ENCODE measurements at regions not wholly inside any gene's neighbourhood (a gene's known extent, or its start where the extent isn't known, plus 50 kb on each side); places are given as distances from the start of the nearest gene placed in this dataset.
"Not testable (repeated sequence)": the region's sequence is repeated elsewhere in the genome, so short reads cannot be mapped to it uniquely, and the experiment has no call there.

GRCh38 chr5:167391286-167391685 lies 900.2 kb upstream of the WWC1 start:
- H3K4me3 Mint-ChIP-seq; H3K27ac Mint-ChIP-seq; intact Hi-C loops (cut with micrococcal nuclease); H3K4me1 Mint-ChIP-seq (ENCODE audit: low read depth); H3K27me3 Mint-ChIP-seq; H3K36me3 Mint-ChIP-seq (ENCODE audit: low read depth): not testable (repeated sequence)
- H3K9me3 Mint-ChIP-seq = peaks cover 14% of the 10 kb centered on the region

- intact Hi-C loops (cut with micrococcal nuclease) = no loop called here
- Mint-ChIP-seq H3K4me3 (no peak overlapping the region), H3K4me1 (ENCODE audit: low read depth) (no peaks in the 10 kb centered on the region), H3K27ac (no peak overlapping the region), H3K27me3 (no peaks in the 10 kb centered on the region), H3K9me3 (peaks cover 22% of the 10 kb centered on the region), H3K36me3 (ENCODE audit: low read depth) (no peaks in the 10 kb centered on the region)
Measured at GRCh38 chr5:167392240-167392639, 899.2 kb upstream of the WWC1 start.

GRCh38 chr5:167393358-167393757 lies 898.1 kb upstream of the WWC1 start:
- H3K36me3 Mint-ChIP-seq (ENCODE audit: low read depth) = no peaks in the 10 kb centered on the region
- no peaks in the 10 kb centered on the region for H3K4me1 Mint-ChIP-seq (ENCODE audit: low read depth)
- no peak overlapping the region for H3K4me3 Mint-ChIP-seq
- H3K27ac Mint-ChIP-seq = no peak overlapping the region
- H3K9me3 Mint-ChIP-seq = peaks cover 22% of the 10 kb centered on the region
- intact Hi-C loops (cut with micrococcal nuclease) = no loop called here
- H3K27me3 Mint-ChIP-seq = no peaks in the 10 kb centered on the region

GRCh38 chr5:167402671-167403070 lies 888.8 kb upstream of the WWC1 start:
- no peaks in the 10 kb centered on the region for H3K36me3 Mint-ChIP-seq (ENCODE audit: low read depth)
- H3K9me3 Mint-ChIP-seq = peaks cover 21% of the 10 kb centered on the region
- intact Hi-C loops (cut with micrococcal nuclease) = no loop called here
- no peaks in the 10 kb centered on the region for H3K27me3 Mint-ChIP-seq
- no peak overlapping the region for H3K27ac Mint-ChIP-seq
- no peaks in the 10 kb centered on the region for H3K4me1 Mint-ChIP-seq (ENCODE audit: low read depth)
- no peak overlapping the region for H3K4me3 Mint-ChIP-seq

GRCh38 chr5:167406513-167406912 lies 884.9 kb upstream of the WWC1 start:
- Mint-ChIP-seq H3K4me3 (no peak overlapping the region), H3K4me1 (ENCODE audit: low read depth) (no peaks in the 10 kb centered on the region), H3K9me3 (no peaks in the 10 kb centered on the region), H3K27me3 (no peaks in the 10 kb centered on the region), H3K27ac (no peak overlapping the region), H3K36me3 (ENCODE audit: low read depth) (no peaks in the 10 kb centered on the region)
- intact Hi-C loops (cut with micrococcal nuclease) = no loop called here

GRCh38 chr5:167412556-167412955 lies 878.9 kb upstream of the WWC1 start:
- no peaks in the 10 kb centered on the region for H3K36me3 Mint-ChIP-seq (ENCODE audit: low read depth)
- no peak overlapping the region for H3K27ac Mint-ChIP-seq
- no peaks in the 10 kb centered on the region for H3K27me3 Mint-ChIP-seq
- H3K4me3 Mint-ChIP-seq = no peak overlapping the region
- H3K4me1 Mint-ChIP-seq (ENCODE audit: low read depth) = no peaks in the 10 kb centered on the region
- intact Hi-C loops (cut with micrococcal nuclease) = no loop called here
- H3K9me3 Mint-ChIP-seq = no peaks in the 10 kb centered on the region

GRCh38 chr5:167413506-167413905 lies 877.9 kb upstream of the WWC1 start:
- H3K4me3 Mint-ChIP-seq = no peak overlapping the region
- intact Hi-C loops (cut with micrococcal nuclease) = no loop called here
- no peaks in the 10 kb centered on the region for H3K27me3 Mint-ChIP-seq
- H3K9me3 Mint-ChIP-seq = no peaks in the 10 kb centered on the region
- no peaks in the 10 kb centered on the region for H3K4me1 Mint-ChIP-seq (ENCODE audit: low read depth)
- H3K27ac Mint-ChIP-seq = no peak overlapping the region
- no peaks in the 10 kb centered on the region for H3K36me3 Mint-ChIP-seq (ENCODE audit: low read depth)

- no peaks in the 10 kb centered on the region for H3K4me1 Mint-ChIP-seq (ENCODE audit: low read depth)
- no peak overlapping the region for H3K27ac Mint-ChIP-seq
- no peaks in the 10 kb centered on the region for H3K36me3 Mint-ChIP-seq (ENCODE audit: low read depth)
- no peak overlapping the region for H3K4me3 Mint-ChIP-seq
- H3K9me3 Mint-ChIP-seq = no peaks in the 10 kb centered on the region
- H3K27me3 Mint-ChIP-seq = no peaks in the 10 kb centered on the region
- intact Hi-C loops (cut with micrococcal nuclease) = no loop called here
Measured at GRCh38 chr5:167414611-167415010, 876.8 kb upstream of the WWC1 start.

- Mint-ChIP-seq H3K4me3 (no peak overlapping the region), H3K4me1 (ENCODE audit: low read depth) (no peaks in the 10 kb centered on the region), H3K27ac (no peak overlapping the region), H3K36me3 (ENCODE audit: low read depth) (no peaks in the 10 kb centered on the region), H3K27me3 (no peaks in the 10 kb centered on the region), H3K9me3 (no peaks in the 10 kb centered on the region)
- intact Hi-C loops (cut with micrococcal nuclease) = no loop called here
Measured at GRCh38 chr5:167415779-167416746, 875.4 kb upstream of the WWC1 start.

GRCh38 chr5:167417662-167418061 lies 873.8 kb upstream of the WWC1 start:
- Mint-ChIP-seq H3K36me3 (ENCODE audit: low read depth) (no peaks in the 10 kb centered on the region), H3K4me1 (ENCODE audit: low read depth) (no peaks in the 10 kb centered on the region), H3K27me3 (no peaks in the 10 kb centered on the region), H3K27ac (no peak overlapping the region), H3K4me3 (no peak overlapping the region), H3K9me3 (no peaks in the 10 kb centered on the region)
- intact Hi-C loops (cut with micrococcal nuclease) = no loop called here

- no peak overlapping the region for H3K27ac Mint-ChIP-seq
- peaks cover 17% of the 10 kb centered on the region for H3K9me3 Mint-ChIP-seq
- no peaks in the 10 kb centered on the region for H3K4me1 Mint-ChIP-seq (ENCODE audit: low read depth)
- H3K4me3 Mint-ChIP-seq = no peak overlapping the region
- intact Hi-C loops (cut with micrococcal nuclease) = no loop called here
- no peaks in the 10 kb centered on the region for H3K36me3 Mint-ChIP-seq (ENCODE audit: low read depth)
- no peaks in the 10 kb centered on the region for H3K27me3 Mint-ChIP-seq
Measured at GRCh38 chr5:167425161-167425560, 866.3 kb upstream of the WWC1 start.

GRCh38 chr5:167426501-167426900 lies 864.9 kb upstream of the WWC1 start:
- intact Hi-C loops (cut with micrococcal nuclease) = no loop called here

GRCh38 chr5:167427641-167428040 lies 863.8 kb upstream of the WWC1 start:
- peaks cover 17% of the 10 kb centered on the region for H3K9me3 Mint-ChIP-seq
- H3K27ac Mint-ChIP-seq; H3K36me3 Mint-ChIP-seq (ENCODE audit: low read depth); H3K4me3 Mint-ChIP-seq; intact Hi-C loops (cut with micrococcal nuclease); H3K4me1 Mint-ChIP-seq (ENCODE audit: low read depth); H3K27me3 Mint-ChIP-seq: not testable (repeated sequence)

More at GRCh38 chr5:167426501-167426900, 864.9 kb upstream of the WWC1 start:
- Mint-ChIP-seq H3K27me3 (no peaks in the 10 kb centered on the region), H3K4me1 (ENCODE audit: low read depth) (no peaks in the 10 kb centered on the region), H3K4me3 (no peak overlapping the region), H3K9me3 (peaks cover 17% of the 10 kb centered on the region), H3K27ac (no peak overlapping the region), H3K36me3 (ENCODE audit: low read depth) (no peaks in the 10 kb centered on the region)

- intact Hi-C loops (cut with micrococcal nuclease) = no loop called here
- peaks cover 24% of the 10 kb centered on the region for H3K9me3 Mint-ChIP-seq
- H3K4me1 Mint-ChIP-seq (ENCODE audit: low read depth) = no peaks in the 10 kb centered on the region
- no peaks in the 10 kb centered on the region for H3K36me3 Mint-ChIP-seq (ENCODE audit: low read depth)
- no peak overlapping the region for H3K4me3 Mint-ChIP-seq
- no peaks in the 10 kb centered on the region for H3K27me3 Mint-ChIP-seq
- H3K27ac Mint-ChIP-seq = no peak overlapping the region
Measured at GRCh38 chr5:167440846-167441245, 850.6 kb upstream of the WWC1 start.

GRCh38 chr5:167442922-167443321 lies 848.5 kb upstream of the WWC1 start:
- H3K27ac Mint-ChIP-seq = no peak overlapping the region
- H3K27me3 Mint-ChIP-seq = no peaks in the 10 kb centered on the region
- no peaks in the 10 kb centered on the region for H3K36me3 Mint-ChIP-seq (ENCODE audit: low read depth)
- intact Hi-C loops (cut with micrococcal nuclease) = no loop called here
- H3K9me3 Mint-ChIP-seq = peaks cover 7% of the 10 kb centered on the region
- H3K4me3 Mint-ChIP-seq = no peak overlapping the region
- H3K4me1 Mint-ChIP-seq (ENCODE audit: low read depth) = no peaks in the 10 kb centered on the region

All from dendritic cell treated with granulocyte-macrophage colony-stimulating factor and Interleukin-4, amounts not matched to agents 40 ng/mL and 50 ng/mL, for 4 days (primary cell).